MCF 10A (cell line): ENCODE measurements at regions not wholly inside any gene's neighbourhood (a gene's known extent, or its start where the extent isn't known, plus 50 kb on each side); places are given as distances from the start of the nearest gene placed in this dataset.

ENCODE experiments used
- BruUV-seq: library from RNA; stranded (reverse); fragments of 400-500 nt; replicated peaks from 2 replicates; lab custom pipeline; 2021; lab: Mats Ljungman, UMichigan
- CTCF ChIA-PET: fragments of 300-600 bp; sonication (Branson Sonifier 250); formaldehyde crosslinking; extraction: SDS; loops from one replicate; lab custom pipeline; 2021; ENCODE audit warnings: antibody characterized with exemption, inconsistent platforms; lab: Yijun Ruan, JAX
- POLR2A ChIA-PET: fragments of 300-600, 350-650 bp; sonication (Branson Sonifier 250); formaldehyde crosslinking; extraction: SDS; loops from one replicate; lab custom pipeline; 2020; ENCODE audit warnings: antibody characterized with exemption, inconsistent platforms; lab: Yijun Ruan, JAX
- DNase-seq: peaks from one replicate; pipeline ENCODE4 v3.0.0-alpha.2; 2018; ENCODE audit not compliant: unreplicated experiment
- H3K27ac Mint-ChIP-seq: one replicate; pipeline ENCODE4 v1.8.0; 2022; ENCODE audit warnings: mild to moderate bottlenecking, low read depth, mixed read lengths; ENCODE audit not compliant: unreplicated experiment
- H3K27me3 Mint-ChIP-seq: one replicate; pipeline ENCODE4 v1.8.0; 2022; ENCODE audit warnings: mixed read lengths; ENCODE audit not compliant: insufficient read depth, unreplicated experiment
- H3K36me3 Mint-ChIP-seq: one replicate; pipeline ENCODE4 v1.8.0; 2022; ENCODE audit warnings: mild to moderate bottlenecking, moderate library complexity, mixed read lengths; ENCODE audit not compliant: insufficient read depth, unreplicated experiment
- H3K4me1 Mint-ChIP-seq: one replicate; pipeline ENCODE4 v1.8.0; 2022; ENCODE audit warnings: mixed read lengths; ENCODE audit not compliant: insufficient read depth, unreplicated experiment
- H3K4me3 Mint-ChIP-seq: one replicate; pipeline ENCODE4 v1.8.0; 2022; ENCODE audit warnings: mild to moderate bottlenecking, moderate library complexity, mixed read lengths; ENCODE audit not compliant: unreplicated experiment
- H3K9me3 Mint-ChIP-seq: one replicate; pipeline ENCODE4 v1.8.0; 2022; ENCODE audit warnings: mixed read lengths; ENCODE audit not compliant: unreplicated experiment
- CTCF ChIP-seq: fragments of 200-600 bp; IDR thresholded peaks from one replicate; pipeline ENCODE4 v1.8.0; 2022; ENCODE audit warnings: antibody characterized with exemption, mild to moderate bottlenecking; ENCODE audit not compliant: unreplicated experiment
- intact Hi-C: fragments of 100-400 bp; cut with micrococcal nuclease; formaldehyde crosslinking; loops from 2 replicates; pipeline ENCODE4 v1.14.1; 2022

GRCh38 chr15:97680606-97681220 is 279.8 kb upstream of the ARRDC4 start:
- CTCF ChIA-PET = interaction anchor here (1.0 kb wide), 1 partner anchor 15 kb away, joined by 4 read pairs; no protein-coding TSS in a partner anchor
- no peak for DNase-seq
- Mint-ChIP-seq H3K36me3 (no peaks in the 10 kb centered on the region), H3K27ac (no peak overlapping the region), H3K9me3 (no peaks in the 10 kb centered on the region), H3K4me3 (no peak overlapping the region), H3K4me1 (no peaks in the 10 kb centered on the region), H3K27me3 (peaks cover 30% of the 10 kb centered on the region)
- intact Hi-C loops = no loop called here
- BruUV-seq = no TSS peak
- POLR2A ChIA-PET = no interaction called here
- TF ChIP-seq CTCF = no peak

- Mint-ChIP-seq H3K4me1 (no peaks in the 10 kb centered on the region), H3K9me3 (no peaks in the 10 kb centered on the region), H3K36me3 (no peaks in the 10 kb centered on the region), H3K27ac (no peak overlapping the region), H3K4me3 (no peak overlapping the region), H3K27me3 (peaks cover 41% of the 10 kb centered on the region)
- POLR2A ChIA-PET = no interaction called here
- no peak for DNase-seq
- no peak for TF ChIP-seq CTCF
- intact Hi-C loops = no loop called here
- CTCF ChIA-PET = no interaction called here
- no TSS peak for BruUV-seq
Measured at GRCh38 chr15:97683831-97684230, 276.7 kb upstream of the ARRDC4 start.

GRCh38 chr15:97684249-97684648 is 276.3 kb upstream of the ARRDC4 start:
- ChIA-PET CTCF (no interaction called here), POLR2A (no interaction called here)
- Mint-ChIP-seq H3K27ac (no peak overlapping the region), H3K4me1 (no peaks in the 10 kb centered on the region), H3K4me3 (no peak overlapping the region), H3K36me3 (no peaks in the 10 kb centered on the region), H3K9me3 (no peaks in the 10 kb centered on the region), H3K27me3 (peaks cover 45% of the 10 kb centered on the region)
- no peak for TF ChIP-seq CTCF
- DNase-seq = no peak
- intact Hi-C loops = no loop called here
- BruUV-seq = no TSS peak

GRCh38 chr15:97686324-97686723 is 274.2 kb upstream of the ARRDC4 start:
- Mint-ChIP-seq H3K4me3 (no peak overlapping the region), H3K27ac (no peak overlapping the region), H3K4me1 (peaks cover 3% of the 10 kb centered on the region), H3K27me3 (peaks cover 54% of the 10 kb centered on the region), H3K9me3 (no peaks in the 10 kb centered on the region), H3K36me3 (no peaks in the 10 kb centered on the region)
- no TSS peak for BruUV-seq
- POLR2A ChIA-PET = no interaction called here
- TF ChIP-seq CTCF = no peak
- DNase-seq = no peak
- CTCF ChIA-PET = interaction anchor here (0.6 kb wide), 1 partner anchor 168 kb away, joined by 3 read pairs; no protein-coding TSS in a partner anchor
- intact Hi-C loops = no loop called here
